OCI-LY1 (cell line): ENCODE measurements at regions not wholly inside any gene's neighbourhood (a gene's known extent, or its start where the extent isn't known, plus 50 kb on each side); places are given as distances from the start of the nearest gene placed in this dataset.

Source experiments
- H2AFZ ChIP-seq: fragments of 200-600 bp; sonication (generic), shearing (Covaris generic); 2 replicates; pipeline ENCODE4 v1.6.0; 2014; ENCODE audit warnings: antibody characterized with exemption, mild to moderate bottlenecking, low read length
- H3F3A ChIP-seq: fragments of 200-600 bp; sonication (generic), shearing (Covaris generic); 2 replicates; pipeline ENCODE4 v1.6.0; 2014; ENCODE audit warnings: mild to moderate bottlenecking, antibody characterized with exemption, low read length, moderate library complexity; ENCODE audit not compliant: insufficient read depth
- H3K27ac ChIP-seq: fragments of 200-600 bp; sonication (generic); 2 replicates; pipeline ENCODE4 v1.5.1; 2014; ENCODE audit warnings: low read length, mixed run types, mild to moderate bottlenecking, low read depth; ENCODE audit not compliant: poor library complexity, severe bottlenecking
- H3K27me3 ChIP-seq: fragments of 200-600 bp; sonication (generic); 2 replicates; pipeline ENCODE4 v1.6.0; 2014; ENCODE audit warnings: antibody characterized with exemption, mild to moderate bottlenecking, low read length, moderate library complexity; ENCODE audit not compliant: insufficient read depth
- H3K36me3 ChIP-seq: fragments of 200-600 bp; sonication (generic); 2 replicates; pipeline ENCODE4 v1.6.1; 2014; ENCODE audit warnings: mild to moderate bottlenecking, antibody characterized with exemption, low read length, moderate library complexity, mixed read lengths; ENCODE audit not compliant: insufficient read depth
- H3K4me1 ChIP-seq: fragments of 200-600 bp; sonication (generic); 2 replicates; pipeline ENCODE4 v1.5.1; 2014; ENCODE audit warnings: mild to moderate bottlenecking, low read length, moderate library complexity; ENCODE audit not compliant: insufficient read depth, severe bottlenecking
- H3K4me2 ChIP-seq: fragments of 200-600 bp; sonication (generic), shearing (Covaris generic); 2 replicates; pipeline ENCODE4 v1.6.1; 2014; ENCODE audit warnings: low read length
- H3K4me3 ChIP-seq: fragments of 200-600 bp; sonication (generic); 2 replicates; pipeline ENCODE4 v1.5.1; 2014; ENCODE audit warnings: low read length, low read depth, mild to moderate bottlenecking, mixed read lengths; ENCODE audit not compliant: poor library complexity, severe bottlenecking
- H3K79me2 ChIP-seq: fragments of 200-600 bp; shearing (Covaris generic); 2 replicates; pipeline ENCODE4 v1.6.1; 2016; ENCODE audit warnings: mixed run types, low read length, mixed read lengths; ENCODE audit not compliant: insufficient read depth
- H3K9ac ChIP-seq: fragments of 200-600 bp; sonication (generic), shearing (Covaris generic); 2 replicates; pipeline ENCODE4 v1.6.1; 2014; ENCODE audit warnings: mild to moderate bottlenecking, low read length, mixed read lengths
- H3K9me2 ChIP-seq: fragments of 200-600 bp; sonication (generic), shearing (Covaris generic); 2 replicates; pipeline ENCODE4 v1.6.1; 2014; ENCODE audit warnings: low read depth, mild to moderate bottlenecking, low read length, mixed read lengths
- H3K9me3 ChIP-seq: fragments of 200-600 bp; shearing (Covaris generic); 2 replicates; pipeline ENCODE4 v1.6.1; 2014; ENCODE audit warnings: low read length, mixed read lengths
- H4K20me1 ChIP-seq: fragments of 200-600 bp; sonication (generic), shearing (Covaris generic); 2 replicates; pipeline ENCODE4 v1.6.0; 2016; ENCODE audit warnings: mild to moderate bottlenecking, low read length; ENCODE audit not compliant: insufficient read depth
- CTCF ChIP-seq: fragments of 200-600 bp; sonication (generic), shearing (Covaris generic); IDR thresholded peaks from 2 replicates; pipeline ENCODE4 v1.5.1; 2017; ENCODE audit warnings: mild to moderate bottlenecking, antibody characterized with exemption, low read length, moderate library complexity, mixed read lengths
- EZH2 ChIP-seq: fragments of 200-600 bp; sonication (generic), shearing (Covaris generic); IDR thresholded peaks from 2 replicates; pipeline ENCODE4 v1.8.0; 2017; ENCODE audit warnings: borderline replicate concordance, mixed run types, mild to moderate bottlenecking, antibody characterized with exemption, low read length, moderate library complexity, mixed read lengths

DNA sequence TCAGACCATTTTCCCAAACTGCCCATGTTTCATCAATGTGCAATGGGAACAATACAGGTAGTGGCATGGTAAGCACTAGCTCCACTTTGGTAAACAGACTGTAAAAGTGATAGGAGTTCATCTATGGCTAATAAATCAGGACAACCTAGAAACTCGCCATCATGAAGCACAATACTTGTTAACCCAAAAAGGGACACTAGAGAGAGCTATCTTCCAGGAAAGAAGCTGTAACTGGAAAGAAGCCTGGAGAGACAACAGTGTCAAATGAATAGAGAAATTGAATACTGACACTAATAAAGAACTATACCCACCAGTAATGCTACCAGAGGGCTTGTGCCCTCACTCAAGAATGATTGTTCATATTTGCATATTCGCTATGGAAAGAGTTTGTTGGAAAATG is 164.7 kb upstream of the RGS18 start:
- no peaks in the 10 kb centered on the region for H4K20me1 ChIP-seq
- no peaks in the 10 kb centered on the region for H3F3A ChIP-seq
- TF ChIP-seq EZH2: no peak
- TF ChIP-seq CTCF: peak; percentile 26; the same call in 1 of the 2 replicates
- H3K9me2 ChIP-seq: no peaks in the 10 kb centered on the region
- no peaks in the 10 kb centered on the region for H3K79me2 ChIP-seq
- H2AFZ ChIP-seq: no peak overlapping the region
- no peaks in the 10 kb centered on the region for H3K27me3 ChIP-seq
- no peaks in the 10 kb centered on the region for H3K9me3 ChIP-seq
- no peak overlapping the region for H3K27ac ChIP-seq
- no peak overlapping the region for H3K9ac ChIP-seq
- H3K4me3 ChIP-seq: no peak overlapping the region
- H3K4me1 ChIP-seq: no peaks in the 10 kb centered on the region
- H3K4me2 ChIP-seq: no peak overlapping the region
- H3K36me3 ChIP-seq: no peaks in the 10 kb centered on the region

DNA sequence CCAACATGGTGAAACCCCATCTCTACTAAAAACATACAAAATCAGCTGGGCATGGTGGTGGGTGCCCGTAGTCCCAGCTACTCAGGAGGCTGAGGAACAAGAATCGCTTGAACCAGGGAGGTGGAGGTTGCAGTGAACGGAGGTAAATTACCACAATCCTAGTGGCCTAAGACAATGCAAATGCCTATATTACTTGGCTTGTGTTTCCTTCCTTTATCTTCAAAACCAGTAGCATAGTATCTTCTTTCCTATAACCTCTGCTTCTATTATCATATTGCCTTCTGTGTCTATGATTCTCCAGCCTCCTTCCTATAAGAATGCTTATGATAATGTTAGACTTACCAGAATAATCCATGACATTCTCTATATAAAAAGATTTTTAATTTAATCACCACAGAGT is 156.2 kb upstream of the RGS18 start:
- Histone ChIP-seq H4K20me1 (no peaks in the 10 kb centered on the region), H3F3A (no peaks in the 10 kb centered on the region), H3K4me1 (no peaks in the 10 kb centered on the region), H3K27me3 (no peaks in the 10 kb centered on the region), H3K4me3 (no peak overlapping the region), H3K27ac (no peak overlapping the region), H3K9me3 (no peaks in the 10 kb centered on the region), H3K36me3 (no peaks in the 10 kb centered on the region), H3K4me2 (no peak overlapping the region), H3K9ac (no peak overlapping the region), H2AFZ (no peak overlapping the region), H3K79me2 (no peaks in the 10 kb centered on the region), H3K9me2 (no peaks in the 10 kb centered on the region)
- no peak for TF ChIP-seq CTCF

GRCh38 chr1:192003295-192004077 is 154.8 kb upstream of the RGS18 start:
- Histone ChIP-seq H3K27me3 (no peaks in the 10 kb centered on the region), H3K4me2 (no peak overlapping the region), H3K4me1 (no peaks in the 10 kb centered on the region), H3K36me3 (no peaks in the 10 kb centered on the region), H3K9me2 (no peaks in the 10 kb centered on the region), H3K27ac (no peak overlapping the region), H3K79me2 (no peaks in the 10 kb centered on the region), H4K20me1 (no peaks in the 10 kb centered on the region), H3K9me3 (no peaks in the 10 kb centered on the region), H2AFZ (no peak overlapping the region), H3K9ac (no peak overlapping the region), H3K4me3 (no peak overlapping the region), H3F3A (no peaks in the 10 kb centered on the region)
- no peak for TF ChIP-seq CTCF
- TF ChIP-seq EZH2: no peak
